ENCODE measurements at regions not wholly inside any gene's neighbourhood (a gene's known extent, or its start where the extent isn't known, plus 50 kb on each side); places are given as distances from the start of the nearest gene placed in this dataset.

DNA sequence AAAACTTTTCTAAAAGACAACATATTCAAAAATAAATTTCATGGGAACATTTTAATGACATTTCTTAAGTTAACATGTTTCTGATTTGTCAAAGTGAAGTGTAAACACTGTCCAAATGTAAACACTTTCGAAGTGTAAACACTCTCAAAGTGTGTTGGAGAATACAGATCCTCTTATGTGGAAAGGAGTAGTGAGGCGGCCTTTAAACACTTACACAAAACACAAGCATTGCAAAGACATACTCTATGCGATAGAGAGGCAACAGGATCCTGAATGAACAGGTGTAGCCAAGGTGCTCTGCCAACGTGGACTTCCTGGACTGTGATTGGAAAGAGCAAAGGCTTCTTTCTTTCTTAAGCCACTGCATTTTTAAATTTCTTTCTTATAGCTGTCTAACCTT, 62.7 kb upstream of the PGM2 start:
- TF ChIP-seq, protein P1, sequence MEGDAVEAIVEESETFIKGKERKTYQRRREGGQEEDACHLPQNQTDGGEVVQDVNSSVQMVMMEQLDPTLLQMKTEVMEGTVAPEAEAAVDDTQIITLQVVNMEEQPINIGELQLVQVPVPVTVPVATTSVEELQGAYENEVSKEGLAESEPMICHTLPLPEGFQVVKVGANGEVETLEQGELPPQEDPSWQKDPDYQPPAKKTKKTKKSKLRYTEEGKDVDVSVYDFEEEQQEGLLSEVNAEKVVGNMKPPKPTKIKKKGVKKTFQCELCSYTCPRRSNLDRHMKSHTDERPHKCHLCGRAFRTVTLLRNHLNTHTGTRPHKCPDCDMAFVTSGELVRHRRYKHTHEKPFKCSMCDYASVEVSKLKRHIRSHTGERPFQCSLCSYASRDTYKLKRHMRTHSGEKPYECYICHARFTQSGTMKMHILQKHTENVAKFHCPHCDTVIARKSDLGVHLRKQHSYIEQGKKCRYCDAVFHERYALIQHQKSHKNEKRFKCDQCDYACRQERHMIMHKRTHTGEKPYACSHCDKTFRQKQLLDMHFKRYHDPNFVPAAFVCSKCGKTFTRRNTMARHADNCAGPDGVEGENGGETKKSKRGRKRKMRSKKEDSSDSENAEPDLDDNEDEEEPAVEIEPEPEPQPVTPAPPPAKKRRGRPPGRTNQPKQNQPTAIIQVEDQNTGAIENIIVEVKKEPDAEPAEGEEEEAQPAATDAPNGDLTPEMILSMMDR (IDR thresholded peaks at IDR 0.05; ENCODE audit: extremely low read depth, insufficient read depth, missing control alignments), result no peak
- in situ Hi-C loops (cut with MboI; ENCODE audit: low pct_unique_long_range_greater_than_20kb, low sequenced_read_pairs, unreplicated experiment), result no loop called here
- DNase-seq (ENCODE audit: low spot score), result no peak

DNA sequence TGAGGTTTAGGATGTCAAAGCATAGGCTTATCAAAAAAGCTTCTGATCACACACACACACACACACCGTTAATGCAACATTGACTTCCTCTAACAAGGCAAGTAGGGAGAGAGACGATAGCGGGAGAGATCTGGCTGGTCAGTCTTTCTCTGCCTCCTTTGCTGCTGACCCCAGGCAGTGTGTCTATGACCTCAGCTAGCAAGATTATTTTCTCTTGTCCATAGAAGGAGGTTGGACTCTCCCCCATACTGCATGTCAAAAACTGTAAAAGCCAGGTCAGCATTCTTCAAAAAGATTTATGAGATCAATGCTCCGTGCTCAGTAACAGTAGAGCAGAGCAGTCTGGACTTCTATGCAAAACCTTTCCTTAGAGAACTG, 63.5 kb upstream of the PGM2 start:
- no peak for DNase-seq (ENCODE audit: low spot score)
- in situ Hi-C loops (cut with MboI; ENCODE audit: low pct_unique_long_range_greater_than_20kb, low sequenced_read_pairs, unreplicated experiment), result no loop called here
- TF ChIP-seq, protein P1 (IDR thresholded peaks at IDR 0.05; ENCODE audit: extremely low read depth, insufficient read depth, missing control alignments), result no peak

DNA sequence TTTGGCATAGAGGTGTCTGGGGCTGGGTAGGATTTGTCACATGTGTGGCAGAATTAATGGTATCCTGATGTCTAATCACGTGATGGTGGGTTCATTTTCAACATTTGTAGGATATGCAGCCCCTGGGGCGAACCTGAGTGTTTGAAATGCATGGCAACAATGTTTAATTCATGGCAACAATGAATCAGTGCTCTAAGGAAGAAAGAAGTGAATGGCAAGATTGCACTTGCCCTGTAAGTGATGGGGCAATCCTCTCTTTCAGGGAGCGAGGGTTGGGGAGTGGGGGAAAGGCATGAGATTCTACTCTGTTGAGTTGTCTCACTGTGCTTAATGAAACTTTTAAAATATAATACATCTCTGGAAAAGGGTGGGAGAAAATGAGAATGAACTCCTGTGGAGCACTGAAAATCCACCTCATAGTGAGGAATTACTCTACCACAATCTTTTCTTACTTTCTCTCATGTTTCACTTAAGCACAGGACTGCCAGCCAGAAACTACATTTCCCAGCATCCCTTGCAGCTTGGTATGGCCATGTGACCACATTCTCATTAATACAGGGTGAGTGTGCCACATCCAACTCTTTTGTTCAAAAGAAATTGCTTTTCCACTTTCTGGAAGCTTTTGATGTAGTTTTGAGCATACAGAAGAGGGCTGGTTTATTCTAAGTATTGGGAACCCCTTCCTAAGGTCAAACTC, 64.0 kb upstream of the PGM2 start:
- in situ Hi-C loops (cut with MboI; ENCODE audit: low pct_unique_long_range_greater_than_20kb, low sequenced_read_pairs, unreplicated experiment), result no loop called here
- TF ChIP-seq, protein P1 (IDR thresholded peaks at IDR 0.05; ENCODE audit: extremely low read depth, insufficient read depth, missing control alignments), result no peak
- DNase-seq (ENCODE audit: low spot score), result no peak

DNA sequence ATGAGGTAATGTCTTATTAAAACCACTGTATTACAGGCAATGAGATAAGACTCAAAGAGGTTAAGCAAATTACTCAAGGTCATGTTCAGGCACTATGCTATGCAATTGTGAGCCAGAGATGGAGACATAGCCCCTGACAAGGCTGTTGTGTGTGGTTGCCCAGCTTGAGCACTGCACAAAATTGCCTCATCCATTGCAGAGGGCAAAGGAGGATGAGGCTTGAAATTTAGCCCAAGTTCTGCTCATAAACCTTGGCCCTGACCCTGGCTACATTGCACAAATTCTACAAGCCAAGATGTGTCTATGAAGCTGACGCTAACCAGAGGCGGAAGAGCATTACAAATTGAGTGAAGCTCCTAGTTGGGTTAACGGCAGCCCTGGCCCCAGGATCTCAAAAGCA, 65.6 kb upstream of the PGM2 start:
- TF ChIP-seq, protein P1 (IDR thresholded peaks at IDR 0.05; ENCODE audit: extremely low read depth, insufficient read depth, missing control alignments), result no peak
- DNase-seq (ENCODE audit: low spot score), result no peak
- in situ Hi-C loops (cut with MboI; ENCODE audit: low pct_unique_long_range_greater_than_20kb, low sequenced_read_pairs, unreplicated experiment), result no loop called here

DNA sequence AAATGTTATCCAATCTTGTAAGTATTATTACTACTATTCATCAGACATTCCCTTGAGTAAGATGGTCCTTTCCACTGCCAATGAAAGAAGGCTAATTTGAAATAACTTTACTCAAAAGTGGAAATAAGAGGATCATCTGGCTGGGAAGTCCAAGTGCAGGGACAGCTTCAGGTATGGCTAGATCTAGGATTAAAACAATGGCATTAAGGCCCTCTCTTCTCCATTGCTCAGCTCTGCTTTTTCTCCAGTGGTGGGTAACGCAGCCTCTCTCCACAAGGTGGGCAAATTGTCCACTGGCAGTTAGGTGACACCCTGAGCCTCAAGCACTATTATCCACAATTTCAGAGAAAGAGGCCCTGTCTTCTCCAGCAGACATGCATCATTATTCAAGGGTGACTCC, 66.7 kb upstream of the PGM2 start:
- in situ Hi-C loops (cut with MboI; ENCODE audit: low pct_unique_long_range_greater_than_20kb, low sequenced_read_pairs, unreplicated experiment), result no loop called here
- TF ChIP-seq, protein P1 (IDR thresholded peaks at IDR 0.05; ENCODE audit: extremely low read depth, insufficient read depth, missing control alignments), result no peak
- no peak for DNase-seq (ENCODE audit: low spot score)

DNA sequence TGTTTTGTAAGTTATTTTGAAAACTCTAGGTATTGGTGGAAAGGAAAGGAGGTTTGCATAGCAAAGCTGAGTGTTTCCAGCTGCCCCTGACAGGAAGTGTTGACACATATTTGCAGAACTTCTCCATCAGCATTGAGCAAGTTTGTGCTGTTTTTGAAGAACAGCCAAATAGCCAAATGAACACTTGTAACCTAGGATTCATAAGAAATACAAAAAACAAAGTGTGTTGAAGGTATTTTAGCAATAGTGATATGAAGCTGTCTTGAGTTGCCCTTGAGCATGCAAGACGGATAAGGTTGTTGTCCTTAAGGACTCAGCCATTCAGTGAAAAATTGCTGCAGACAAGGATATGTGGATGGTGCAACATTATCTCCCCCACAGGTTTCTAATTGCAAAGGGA, 68.3 kb upstream of the PGM2 start:
- in situ Hi-C loops (cut with MboI; ENCODE audit: low pct_unique_long_range_greater_than_20kb, low sequenced_read_pairs, unreplicated experiment), result no loop called here
- DNase-seq (ENCODE audit: low spot score), result no peak
- TF ChIP-seq, protein P1 (IDR thresholded peaks at IDR 0.05; ENCODE audit: extremely low read depth, insufficient read depth, missing control alignments), result no peak
